AG09309 (cell line): ENCODE measurements at regions not wholly inside any gene's neighbourhood (a gene's known extent, or its start where the extent isn't known, plus 50 kb on each side); places are given as distances from the start of the nearest gene placed in this dataset.

Experiments
- DNase-seq: peaks from one replicate; pipeline ENCODE4 v3.0.0-alpha.2; 2010; ENCODE audit warnings: low read depth
- H3K4me3 ChIP-seq: 2 replicates; pipeline ENCODE4 v1.5.1; 2011; ENCODE audit warnings: mild to moderate bottlenecking, low read depth, low read length, moderate library complexity; ENCODE audit not compliant: control insufficient read depth
- CTCF ChIP-seq: IDR thresholded peaks from 2 replicates; pipeline ENCODE4 v1.5.1; 2011; ENCODE audit warnings: mild to moderate bottlenecking, low read depth, low read length, inconsistent platforms; ENCODE audit not compliant: insufficient read depth, control insufficient read depth; ENCODE audit errors: missing control alignments

- TF ChIP-seq CTCF = no peak
- no peak for DNase-seq
- H3K4me3 ChIP-seq = no peak overlapping the region
Measured at GRCh38 chr22:22072169-22072836, 89.7 kb upstream of the TOP3B start.

- no peak for DNase-seq
- no peak overlapping the region for H3K4me3 ChIP-seq
- TF ChIP-seq CTCF = no peak
Measured at GRCh38 chr22:22071455-22071854, 88.9 kb upstream of the TOP3B start.

- no peak overlapping the region for H3K4me3 ChIP-seq
- no peak for TF ChIP-seq CTCF
- no peak for DNase-seq
Measured at GRCh38 chr22:22070371-22070824, 87.8 kb upstream of the TOP3B start.

GRCh38 chr22:22069450-22070370 lies 87.1 kb upstream of the TOP3B start:
- DNase-seq = no peak
- H3K4me3 ChIP-seq = no peak overlapping the region
- no peak for TF ChIP-seq CTCF

DNA sequence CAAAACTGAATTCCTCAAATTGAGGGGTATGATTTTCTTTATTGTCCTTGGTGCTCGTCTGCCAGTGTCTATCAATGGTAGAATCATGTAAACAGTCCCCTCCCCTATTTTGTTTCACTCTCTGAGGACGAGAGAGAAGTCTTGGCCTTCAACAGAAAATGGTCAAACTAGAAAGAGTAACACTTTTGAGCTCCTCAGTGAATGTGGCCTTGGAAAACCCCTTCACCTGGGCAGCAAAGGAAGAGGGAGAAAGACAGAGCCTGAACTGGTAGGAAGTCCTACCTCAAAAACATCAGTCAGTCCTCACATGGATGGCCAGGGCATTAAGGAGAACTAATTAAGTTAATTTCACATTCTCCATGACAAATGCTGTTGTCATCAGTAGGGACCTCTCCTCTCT lies 86.1 kb upstream of the TOP3B start:
- no peak overlapping the region for H3K4me3 ChIP-seq
- no peak for DNase-seq
- no peak for TF ChIP-seq CTCF

GRCh38 chr22:22068025-22068424 lies 85.4 kb upstream of the TOP3B start:
- no peak for DNase-seq
- no peak for TF ChIP-seq CTCF
- no peak overlapping the region for H3K4me3 ChIP-seq
